ENCODE measurements at regions not wholly inside any gene's neighbourhood (a gene's known extent, or its start where the extent isn't known, plus 50 kb on each side); places are given as distances from the start of the nearest gene placed in this dataset.
A peak's percentile ranks its signal among the peaks of the same experiment; 100 is the strongest.

DNA sequence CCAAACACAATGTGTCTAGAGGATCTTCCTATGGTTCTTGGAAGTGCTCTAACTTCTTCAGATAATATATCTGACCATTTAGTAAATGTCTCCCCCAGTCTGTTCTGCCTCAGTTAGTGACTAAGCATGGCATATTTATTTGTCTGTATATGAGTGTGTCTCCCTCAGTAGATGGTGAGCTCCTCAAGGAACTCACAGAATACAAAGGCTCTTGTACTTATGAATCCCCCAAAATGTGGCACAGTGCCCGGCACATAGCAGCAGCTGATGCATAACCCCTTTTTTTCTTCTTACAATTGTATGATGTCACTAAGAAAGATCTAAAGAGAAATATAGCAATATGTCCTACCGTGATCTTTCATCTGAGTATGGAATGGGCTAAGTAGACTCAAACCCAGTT, 264.7 kb upstream of the PRICKLE1 start:
- H3K9ac ChIP-seq (ENCODE audit: control insufficient read depth, extremely low read depth, insufficient read depth, low read length), result no peak overlapping the region
- H3K27me3 ChIP-seq (ENCODE audit: control insufficient read depth, extremely low read depth, insufficient read depth, low read length), result no peaks in the 10 kb centered on the region
- no peak overlapping the region for H2AFZ ChIP-seq (ENCODE audit: control insufficient read depth, low read length)
- DNase-seq (ENCODE audit: low read depth, low spot score), result no peak
- H3K4me3 ChIP-seq (ENCODE audit: control insufficient read depth in 2 of 3, extremely low read depth in 1 of 3, insufficient read depth in 2 of 3, low read depth in 1 of 3, low read length in 3 of 3), result no peak overlapping the region
- H3K4me2 ChIP-seq (ENCODE audit: control insufficient read depth, extremely low read depth, insufficient read depth, low read depth, low read length), result no peak overlapping the region
- no peaks in the 10 kb centered on the region for H3K36me3 ChIP-seq (ENCODE audit: control insufficient read depth in 2 of 2, extremely low read depth in 1 of 2, insufficient read depth in 2 of 2, low read length in 2 of 2)
- no peaks in the 10 kb centered on the region for H3K79me2 ChIP-seq (ENCODE audit: control insufficient read depth, insufficient read depth, low read length)
- no peaks in the 10 kb centered on the region for H4K20me1 ChIP-seq (ENCODE audit: control insufficient read depth, extremely low read depth, insufficient read depth, low read length)
- FAIRE-seq, result no peak
- no peaks in the 10 kb centered on the region for H3K9me1 ChIP-seq (ENCODE audit: control insufficient read depth, extremely low read depth, insufficient read depth, low read length)
- H3K9me3 ChIP-seq (ENCODE audit: control insufficient read depth, low read depth, low read length), result no peaks in the 10 kb centered on the region
- no peaks in the 10 kb centered on the region for H3K4me1 ChIP-seq (ENCODE audit: control insufficient read depth, extremely low read depth, insufficient read depth, low read length)
- dilution Hi-C loops (cut with MboI; ENCODE audit: extremely low pct_ligation_motif_present, low sequenced_read_pairs), result no loop called here
- no peak overlapping the region for H3K27ac ChIP-seq (ENCODE audit: control insufficient read depth, insufficient read depth, low read length)
- TF ChIP-seq CTCF (optimal IDR thresholded peaks at IDR 0.05 in 1 of 3, IDR thresholded peaks at IDR 0.05 in 1 of 3, conservative IDR thresholded peaks at IDR 0.05 in 1 of 3; ENCODE audit: extremely low read depth in 1 of 3, insufficient read depth in 2 of 3, low read length in 3 of 3) (no peak), EZH2 (IDR thresholded peaks at IDR 0.05; ENCODE audit: low read length) (no peak)

GRCh38 chr12:42853370-42854140, 264.0 kb upstream of the PRICKLE1 start:
- TF ChIP-seq EZH2 (IDR thresholded peaks at IDR 0.05; ENCODE audit: low read length) (no peak), CTCF (optimal IDR thresholded peaks at IDR 0.05 in 1 of 3, IDR thresholded peaks at IDR 0.05 in 1 of 3, conservative IDR thresholded peaks at IDR 0.05 in 1 of 3; ENCODE audit: extremely low read depth in 1 of 3, insufficient read depth in 2 of 3, low read length in 3 of 3) (no peak)
- H3K36me3 ChIP-seq (ENCODE audit: control insufficient read depth in 2 of 2, extremely low read depth in 1 of 2, insufficient read depth in 2 of 2, low read length in 2 of 2), result no peaks in the 10 kb centered on the region
- no peaks in the 10 kb centered on the region for H3K79me2 ChIP-seq (ENCODE audit: control insufficient read depth, insufficient read depth, low read length)
- no peaks in the 10 kb centered on the region for H3K9me3 ChIP-seq (ENCODE audit: control insufficient read depth, low read depth, low read length)
- H3K4me3 ChIP-seq (ENCODE audit: control insufficient read depth in 2 of 3, extremely low read depth in 1 of 3, insufficient read depth in 2 of 3, low read depth in 1 of 3, low read length in 3 of 3), result no peak overlapping the region
- no peak overlapping the region for H3K9ac ChIP-seq (ENCODE audit: control insufficient read depth, extremely low read depth, insufficient read depth, low read length)
- FAIRE-seq, result peak; percentile 13
- no peak overlapping the region for H3K4me2 ChIP-seq (ENCODE audit: control insufficient read depth, extremely low read depth, insufficient read depth, low read depth, low read length)
- no peaks in the 10 kb centered on the region for H4K20me1 ChIP-seq (ENCODE audit: control insufficient read depth, extremely low read depth, insufficient read depth, low read length)
- no peaks in the 10 kb centered on the region for H3K4me1 ChIP-seq (ENCODE audit: control insufficient read depth, extremely low read depth, insufficient read depth, low read length)
- DNase-seq (ENCODE audit: low read depth, low spot score), result no peak
- no peaks in the 10 kb centered on the region for H3K27me3 ChIP-seq (ENCODE audit: control insufficient read depth, extremely low read depth, insufficient read depth, low read length)
- H3K9me1 ChIP-seq (ENCODE audit: control insufficient read depth, extremely low read depth, insufficient read depth, low read length), result no peaks in the 10 kb centered on the region
- dilution Hi-C loops (cut with MboI; ENCODE audit: extremely low pct_ligation_motif_present, low sequenced_read_pairs), result no loop called here
- no peak overlapping the region for H2AFZ ChIP-seq (ENCODE audit: control insufficient read depth, low read length)
- no peak overlapping the region for H3K27ac ChIP-seq (ENCODE audit: control insufficient read depth, insufficient read depth, low read length)

All from keratinocyte (primary cell).